Uterus (tissue), 2 donors: ENCODE measurements at regions not wholly inside any gene's neighbourhood (a gene's known extent, or its start where the extent isn't known, plus 50 kb on each side); places are given as distances from the start of the nearest gene placed in this dataset.

ENCODE experiments used
- POLR2A ChIP-seq, 2 donors: fragments of 450-650 bp; IDR thresholded peaks; one replicate each; pipeline ENCODE4 v1.6.1; 2016; ENCODE audit warnings: antibody characterized with exemption in 2 of 2, mild to moderate bottlenecking in 1 of 2, moderate library complexity in 1 of 2
- TF ChIP-seq, protein P1 (sequence below), 4 experiments: fragments of 200-600 bp in 2 of 4; fragments of 450-650 bp in 2 of 4; sonication (generic) in 2 of 4; IDR thresholded peaks; one replicate each; pipeline ENCODE4 v1.5.1; 2016 to 2019; ENCODE audit warnings: antibody characterized with exemption in 4 of 4, mild to moderate bottlenecking in 2 of 4, moderate library complexity in 1 of 4

DNA sequence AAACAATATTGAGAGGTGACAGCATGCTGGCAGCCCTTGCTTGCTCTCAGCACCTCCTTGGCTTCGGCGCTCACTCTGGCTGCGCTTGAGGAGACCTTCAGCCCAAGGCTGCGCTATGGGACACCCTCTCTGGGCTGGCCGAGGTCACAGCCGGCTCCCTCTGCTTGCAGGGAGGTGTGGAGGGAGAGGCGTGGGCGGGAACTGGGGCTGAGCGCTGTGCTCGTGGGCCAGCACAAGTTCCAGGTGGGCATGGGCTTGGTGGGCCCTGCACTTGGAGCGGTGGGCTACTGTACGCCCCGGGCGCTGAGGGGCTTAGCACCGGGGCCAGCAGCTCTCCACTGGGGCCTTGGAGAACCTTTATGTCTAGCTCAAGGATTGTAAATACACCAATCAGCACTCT is 1613.8 kb upstream of the IGFBP7 start:
- TF ChIP-seq, protein P1, sequence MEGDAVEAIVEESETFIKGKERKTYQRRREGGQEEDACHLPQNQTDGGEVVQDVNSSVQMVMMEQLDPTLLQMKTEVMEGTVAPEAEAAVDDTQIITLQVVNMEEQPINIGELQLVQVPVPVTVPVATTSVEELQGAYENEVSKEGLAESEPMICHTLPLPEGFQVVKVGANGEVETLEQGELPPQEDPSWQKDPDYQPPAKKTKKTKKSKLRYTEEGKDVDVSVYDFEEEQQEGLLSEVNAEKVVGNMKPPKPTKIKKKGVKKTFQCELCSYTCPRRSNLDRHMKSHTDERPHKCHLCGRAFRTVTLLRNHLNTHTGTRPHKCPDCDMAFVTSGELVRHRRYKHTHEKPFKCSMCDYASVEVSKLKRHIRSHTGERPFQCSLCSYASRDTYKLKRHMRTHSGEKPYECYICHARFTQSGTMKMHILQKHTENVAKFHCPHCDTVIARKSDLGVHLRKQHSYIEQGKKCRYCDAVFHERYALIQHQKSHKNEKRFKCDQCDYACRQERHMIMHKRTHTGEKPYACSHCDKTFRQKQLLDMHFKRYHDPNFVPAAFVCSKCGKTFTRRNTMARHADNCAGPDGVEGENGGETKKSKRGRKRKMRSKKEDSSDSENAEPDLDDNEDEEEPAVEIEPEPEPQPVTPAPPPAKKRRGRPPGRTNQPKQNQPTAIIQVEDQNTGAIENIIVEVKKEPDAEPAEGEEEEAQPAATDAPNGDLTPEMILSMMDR (IDR thresholded peaks at IDR 0.05): no peak
- no peak for TF ChIP-seq POLR2A (IDR thresholded peaks at IDR 0.05)
